GM03348 (cell line): ENCODE measurements at regions not wholly inside any gene's neighbourhood (a gene's known extent, or its start where the extent isn't known, plus 50 kb on each side); places are given as distances from the start of the nearest gene placed in this dataset.

Experiments used
- DNase-seq: peaks from one replicate; pipeline ENCODE4 v3.0.0; 2012; ENCODE audit warnings: low spot score

DNA sequence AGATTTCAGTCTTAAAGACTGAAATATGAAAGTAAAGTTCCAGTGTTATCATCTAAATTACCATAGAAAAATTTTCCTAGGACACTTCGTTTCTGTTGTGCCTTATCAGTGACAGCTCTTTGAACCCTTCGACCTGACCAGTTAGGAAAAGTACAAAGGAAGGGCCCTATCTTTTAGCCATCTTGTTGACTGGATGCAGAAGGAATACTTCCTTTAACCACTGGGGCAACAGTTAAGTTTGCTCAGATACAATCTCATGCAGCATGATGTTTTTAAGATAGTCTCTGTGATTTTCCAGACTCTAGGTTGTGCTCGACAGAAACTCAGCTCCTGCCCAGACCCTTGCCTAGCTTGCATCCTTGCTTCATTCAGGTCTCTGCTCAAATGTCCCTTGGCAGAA is 210.5 kb upstream of the RPS6KA3 start:
- DNase-seq = no peak

DNA sequence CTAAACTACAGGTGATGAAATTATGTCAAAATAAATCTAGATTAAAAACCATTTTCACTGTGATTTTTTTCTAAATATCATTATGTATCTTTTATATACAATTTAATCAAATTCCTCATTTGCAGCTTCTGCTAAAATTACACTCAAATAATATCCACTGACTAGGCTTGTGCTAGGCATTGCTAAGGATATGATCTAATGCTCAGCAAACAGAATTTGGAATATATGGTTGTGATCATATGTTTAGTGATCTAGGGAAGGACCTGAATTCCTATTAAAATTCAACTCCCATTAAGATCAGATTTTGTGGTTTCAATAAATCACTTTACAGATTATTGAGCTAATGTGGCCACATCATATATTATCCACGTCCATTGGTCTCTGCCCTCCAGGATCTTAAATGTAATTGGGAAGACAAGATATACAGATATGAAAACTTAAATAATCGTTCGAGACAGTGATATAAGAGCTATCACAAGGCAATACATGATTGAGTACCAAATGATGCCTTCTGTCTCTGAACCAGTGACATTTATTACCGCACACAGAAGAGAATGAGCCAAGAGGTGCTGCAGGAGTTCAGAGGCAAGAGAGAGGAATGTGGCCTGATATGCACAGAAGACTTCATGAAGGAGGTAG is 206.0 kb upstream of the RPS6KA3 start:
- DNase-seq = no peak

DNA sequence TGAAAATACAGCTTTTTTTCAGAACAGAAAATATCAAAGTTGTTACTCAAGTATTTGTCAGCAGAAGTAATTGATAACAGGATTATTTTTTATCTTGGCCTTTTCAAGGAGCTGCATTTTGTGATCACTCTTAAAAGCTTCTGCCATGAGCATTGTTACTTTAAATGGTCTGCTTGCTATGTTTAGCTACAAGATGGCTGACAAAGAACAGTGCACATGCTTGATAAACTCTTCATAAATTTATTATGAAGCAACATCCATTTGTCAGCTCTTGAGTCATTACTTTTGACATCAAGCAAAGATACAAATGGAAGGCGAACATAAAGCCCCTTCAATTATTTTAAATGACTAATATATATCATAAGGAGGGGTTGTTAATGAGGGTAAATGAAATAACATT is 205.4 kb upstream of the RPS6KA3 start:
- no peak for DNase-seq

DNA sequence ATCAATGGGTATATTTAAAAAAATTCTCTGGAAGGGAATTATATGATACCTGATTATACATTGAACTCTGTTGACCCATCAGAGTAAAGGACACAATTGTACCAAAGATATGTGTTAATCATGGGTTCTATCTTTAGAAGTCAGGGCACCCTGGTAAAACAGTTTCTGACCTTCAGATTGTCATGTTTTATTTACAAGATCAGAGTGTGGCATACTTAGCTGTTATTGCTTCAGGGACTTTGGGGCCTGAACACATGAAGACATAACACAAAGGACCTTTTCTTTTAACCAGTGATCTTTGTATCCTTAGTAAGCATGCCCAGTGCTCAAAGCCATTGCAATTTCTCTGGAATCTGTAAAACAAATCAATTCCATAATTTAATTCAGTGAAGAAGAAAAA is 204.8 kb upstream of the RPS6KA3 start:
- no peak for DNase-seq

DNA sequence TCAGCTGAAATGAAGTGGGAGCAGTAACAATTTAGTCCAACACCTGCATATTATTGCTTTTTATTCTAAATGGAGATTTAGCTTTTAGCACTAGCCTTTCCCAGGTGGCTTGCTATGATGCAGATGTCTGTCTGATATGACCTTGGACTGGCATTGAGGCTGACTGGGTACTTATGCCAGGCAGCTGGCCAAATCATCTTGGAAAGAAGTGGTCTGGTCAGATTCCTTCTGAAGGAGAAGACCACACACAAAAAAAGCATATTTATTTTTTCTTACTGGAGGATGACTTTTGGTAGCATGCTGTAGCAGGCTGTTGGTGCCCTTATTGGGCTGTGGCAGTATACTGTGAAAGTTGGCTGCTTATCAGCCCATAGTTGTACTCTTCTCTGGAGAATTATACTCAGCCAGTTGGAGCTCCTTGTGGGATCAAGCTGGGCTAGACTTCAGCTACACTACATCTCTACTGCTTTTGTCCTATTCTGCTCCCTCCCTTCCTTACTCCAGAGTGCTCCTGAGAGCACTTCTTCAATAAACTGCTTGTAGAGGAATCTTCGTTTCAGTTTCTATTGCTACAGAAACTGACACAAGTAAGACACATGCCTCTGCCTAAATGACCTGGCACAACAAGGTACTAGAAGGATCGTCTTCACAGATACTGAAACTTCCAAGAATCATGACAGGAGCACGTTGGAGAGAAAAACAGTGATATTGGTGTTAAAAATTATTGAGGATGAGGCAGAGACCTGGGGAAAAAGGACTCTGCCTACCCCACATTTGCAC is 196.8 kb upstream of the RPS6KA3 start:
- no peak for DNase-seq

DNA sequence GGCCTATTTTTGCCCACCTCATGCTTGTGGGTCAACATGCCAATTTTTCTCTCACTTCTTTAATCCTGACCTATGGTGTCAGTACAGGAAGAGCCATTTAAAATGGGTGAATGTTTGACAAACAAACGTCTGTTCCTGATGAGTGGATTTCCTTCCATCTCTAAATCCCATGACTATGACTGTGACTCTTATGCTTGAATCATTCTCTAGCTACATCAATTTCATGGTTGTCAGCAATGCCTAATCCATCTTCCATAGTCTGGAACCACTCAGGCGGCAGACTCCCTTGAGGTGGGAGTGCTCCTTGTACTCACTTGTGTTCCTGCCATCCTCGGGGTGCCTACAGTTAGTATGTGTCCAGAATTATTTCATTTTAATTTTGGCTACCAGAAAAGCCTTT is 194.9 kb upstream of the RPS6KA3 start:
- peak; percentile 8 for DNase-seq

DNA sequence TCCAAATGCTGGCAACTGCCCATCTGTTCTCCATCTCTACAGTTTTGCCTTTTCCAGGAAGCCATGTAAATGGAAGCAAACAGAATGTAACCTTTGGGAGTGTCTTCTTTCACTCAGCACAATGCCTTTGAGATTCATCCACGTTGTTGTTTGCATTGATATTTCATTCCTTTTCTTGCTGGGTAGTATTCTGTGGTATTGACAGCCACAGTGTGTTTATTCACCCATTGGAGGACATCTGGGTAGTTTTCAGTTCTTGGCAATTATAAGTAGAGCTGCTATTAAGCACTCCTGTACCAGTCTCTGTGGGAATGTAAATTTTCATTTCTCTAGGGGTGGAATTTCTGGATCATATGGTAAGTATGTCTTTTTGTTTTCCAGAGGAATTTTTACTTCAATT is 194.3 kb upstream of the RPS6KA3 start:
- DNase-seq = no peak

DNA sequence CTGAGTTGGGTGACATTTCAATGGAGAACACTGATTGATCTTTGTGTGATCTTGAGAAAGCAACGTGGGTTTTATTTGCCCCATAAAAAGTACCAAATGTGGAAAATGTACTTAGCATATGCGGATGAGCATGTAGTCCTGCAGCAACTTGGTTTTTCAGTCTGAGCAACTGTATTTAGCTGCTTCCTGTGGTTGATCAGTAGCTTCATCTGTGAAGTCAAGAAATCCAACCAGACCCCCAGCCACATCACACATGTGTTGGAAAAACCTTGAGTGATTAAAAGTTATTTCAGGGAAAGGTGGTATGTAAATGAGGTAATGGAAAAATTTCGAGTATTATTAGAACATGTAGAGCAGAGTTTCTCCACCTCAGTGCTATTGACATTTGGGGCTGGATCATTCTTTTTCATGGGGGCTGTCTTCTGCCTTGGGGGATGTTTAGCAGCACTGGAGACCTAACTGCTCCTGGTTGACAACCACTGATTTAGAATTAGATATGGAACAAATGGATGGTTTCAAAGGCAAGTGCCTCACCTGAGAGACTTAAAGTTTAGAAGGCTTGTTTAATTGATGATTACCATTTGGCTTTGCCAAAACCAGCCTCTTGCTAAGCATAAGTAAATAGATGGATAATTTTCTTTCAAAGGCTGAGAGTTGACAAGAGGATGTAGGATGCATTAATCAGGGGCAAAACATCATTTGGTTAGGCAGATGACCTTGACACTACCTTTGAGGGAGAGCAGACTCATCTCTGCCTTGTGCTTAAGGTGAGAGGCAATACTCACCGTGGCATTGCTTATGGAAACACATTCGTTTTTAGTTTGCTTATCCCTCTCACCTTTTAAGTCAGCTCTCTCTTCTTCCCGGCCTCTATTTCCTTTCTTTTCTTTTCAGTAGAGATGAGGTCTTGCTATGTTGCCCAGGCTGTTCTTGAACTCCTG is 193.0 kb upstream of the RPS6KA3 start:
- DNase-seq = no peak

DNA sequence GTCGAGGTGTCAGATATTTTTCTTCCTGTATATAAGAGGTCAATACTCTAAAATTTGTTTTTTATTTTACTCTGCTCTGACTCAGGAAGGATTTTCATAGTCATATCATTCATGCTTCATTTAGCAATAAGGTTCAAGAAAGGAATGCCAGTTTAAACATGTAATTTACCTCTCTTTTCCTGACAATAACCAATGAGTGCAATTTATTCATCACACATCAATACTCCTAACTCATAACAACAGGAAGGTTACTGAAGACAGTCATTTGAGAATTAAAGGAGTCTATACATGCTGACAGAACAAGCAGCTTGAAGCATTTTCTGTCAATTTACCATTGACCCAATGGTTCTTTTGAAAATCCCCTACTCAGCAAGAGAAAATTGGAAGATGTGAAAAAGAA is 190.3 kb upstream of the RPS6KA3 start:
- DNase-seq = no peak

DNA sequence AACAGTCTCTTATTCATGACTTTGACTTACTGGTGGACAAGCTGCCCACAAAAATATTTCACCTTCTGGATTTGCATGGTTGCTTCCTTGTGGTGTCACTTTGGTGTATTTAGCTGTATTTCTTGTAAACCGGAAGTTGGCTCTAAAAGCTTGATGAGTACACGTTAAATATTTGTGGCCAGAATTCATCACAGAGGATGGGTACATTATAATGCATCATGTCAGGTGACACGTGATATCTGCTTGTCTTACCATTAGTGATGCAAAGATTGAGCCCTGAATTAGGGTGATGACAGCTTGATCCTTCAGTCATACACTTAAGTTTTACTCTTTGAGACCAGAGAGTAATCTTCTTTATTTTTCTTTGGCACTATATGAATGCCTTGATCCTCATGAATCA is 188.3 kb upstream of the RPS6KA3 start:
- DNase-seq = no peak

DNA sequence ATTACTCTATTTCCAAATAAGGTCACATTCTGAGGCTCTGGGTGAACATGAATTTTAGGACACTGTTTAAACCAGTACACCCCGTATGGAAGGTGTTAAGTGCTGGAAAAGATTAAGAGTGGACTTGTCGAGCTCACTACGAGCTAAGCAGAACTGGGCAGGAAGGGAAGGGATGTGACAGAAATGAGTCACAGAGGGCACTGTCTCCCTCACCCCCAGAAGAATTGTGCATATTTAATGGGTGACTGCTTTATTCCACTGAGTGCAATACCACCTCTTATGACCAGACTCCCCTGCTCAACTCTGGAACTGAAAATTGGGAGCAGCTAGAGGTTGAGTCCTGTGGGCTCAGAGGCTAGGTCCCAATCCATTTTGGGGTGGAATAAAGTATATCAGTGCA is 187.4 kb upstream of the RPS6KA3 start:
- peak; percentile 5 for DNase-seq

DNA sequence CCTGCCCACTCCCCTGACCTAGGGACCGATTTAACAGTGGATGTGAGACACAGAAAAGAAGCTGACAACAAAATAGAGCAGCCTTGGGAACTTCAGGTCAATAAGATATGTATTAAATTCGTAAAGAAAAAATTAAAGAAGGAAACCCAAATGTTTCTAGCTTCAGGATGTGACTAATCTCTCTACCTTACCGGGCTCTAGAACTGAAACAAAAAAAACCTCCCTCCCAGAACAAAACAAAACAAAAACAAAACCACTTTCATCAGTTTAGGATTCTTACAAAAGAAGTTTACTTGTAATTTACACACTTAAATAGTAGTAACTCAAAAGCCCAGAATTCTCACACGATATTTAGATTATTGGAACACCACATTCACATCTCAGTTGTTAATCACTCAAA is 185.8 kb upstream of the RPS6KA3 start:
- no peak for DNase-seq

DNA sequence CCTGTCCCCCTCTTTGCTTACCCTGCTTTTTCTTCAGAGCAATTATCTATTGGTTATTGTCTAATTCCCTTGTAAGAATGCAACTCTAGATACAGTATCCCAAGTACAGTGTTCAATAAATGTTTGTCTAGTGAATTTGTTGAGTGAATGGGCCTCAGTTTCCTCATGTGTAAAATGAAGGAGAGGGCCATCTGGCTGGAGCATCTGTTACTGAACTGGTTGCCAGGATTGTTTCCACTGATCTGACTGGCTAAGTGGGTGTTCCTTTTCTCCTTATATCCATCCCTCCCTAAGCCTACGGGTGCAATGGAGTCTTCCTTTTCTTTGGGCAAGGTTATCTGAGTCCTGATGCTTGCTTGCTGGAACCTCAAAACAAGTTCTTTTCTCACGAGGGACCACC is 185.2 kb upstream of the RPS6KA3 start:
- no peak for DNase-seq

DNA sequence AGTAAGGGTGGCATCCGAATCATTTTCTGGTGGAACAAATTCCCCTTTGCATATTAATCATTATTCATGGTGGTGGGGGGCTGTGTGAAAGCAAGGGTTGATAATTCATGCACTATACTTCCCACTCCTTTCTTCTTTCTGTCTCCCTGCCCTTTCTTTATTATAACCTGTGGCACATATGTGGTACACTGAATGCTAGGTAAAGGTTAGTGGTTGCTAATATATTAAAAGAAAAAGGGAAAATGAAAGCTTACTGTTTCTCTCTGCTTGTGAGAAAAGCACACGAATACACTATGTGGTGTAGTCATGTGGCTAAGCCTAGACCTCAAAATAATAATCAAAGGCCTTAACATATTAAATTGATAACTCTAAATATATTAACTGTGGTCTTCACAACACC is 178.4 kb upstream of the RPS6KA3 start:
- DNase-seq = no peak

DNA sequence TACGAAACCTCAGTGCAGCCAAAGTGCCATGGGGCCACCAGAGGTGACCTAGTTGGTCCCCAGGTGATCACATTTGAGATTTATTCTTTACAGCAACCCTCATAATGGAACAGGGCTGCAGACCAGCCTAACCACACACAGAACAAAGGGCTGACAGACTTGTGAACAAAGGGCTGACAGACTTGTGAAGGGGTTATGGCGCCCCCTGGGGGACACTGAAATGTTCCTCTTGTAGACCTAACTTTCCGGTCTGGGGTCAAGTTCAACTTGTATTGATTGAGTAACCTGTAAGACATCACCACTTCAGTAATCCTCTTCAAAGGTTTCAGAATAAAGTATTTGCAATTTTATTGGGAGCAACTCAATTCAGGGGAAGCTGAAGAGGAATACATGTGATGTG is 175.9 kb upstream of the RPS6KA3 start:
- peak; percentile 39 for DNase-seq

DNA sequence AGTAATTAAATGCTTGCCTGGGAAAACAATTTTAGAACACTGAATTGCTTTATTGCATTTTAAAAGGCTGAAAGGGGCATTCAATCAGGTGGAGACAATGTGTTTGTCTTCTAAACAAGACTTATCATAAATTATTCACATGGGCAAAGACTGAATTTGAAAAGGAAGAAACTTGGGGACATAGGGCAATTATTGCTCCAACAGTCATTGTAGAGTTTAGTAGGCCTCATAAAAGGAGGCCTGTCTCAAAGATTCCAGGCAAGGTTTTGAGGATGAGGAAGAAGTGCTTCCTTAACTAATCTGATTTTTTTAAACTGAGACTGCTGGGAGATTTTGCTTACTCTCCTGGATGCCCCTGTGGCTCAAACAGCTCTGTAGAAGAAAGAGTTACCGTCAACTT is 174.4 kb upstream of the RPS6KA3 start:
- no peak for DNase-seq

DNA sequence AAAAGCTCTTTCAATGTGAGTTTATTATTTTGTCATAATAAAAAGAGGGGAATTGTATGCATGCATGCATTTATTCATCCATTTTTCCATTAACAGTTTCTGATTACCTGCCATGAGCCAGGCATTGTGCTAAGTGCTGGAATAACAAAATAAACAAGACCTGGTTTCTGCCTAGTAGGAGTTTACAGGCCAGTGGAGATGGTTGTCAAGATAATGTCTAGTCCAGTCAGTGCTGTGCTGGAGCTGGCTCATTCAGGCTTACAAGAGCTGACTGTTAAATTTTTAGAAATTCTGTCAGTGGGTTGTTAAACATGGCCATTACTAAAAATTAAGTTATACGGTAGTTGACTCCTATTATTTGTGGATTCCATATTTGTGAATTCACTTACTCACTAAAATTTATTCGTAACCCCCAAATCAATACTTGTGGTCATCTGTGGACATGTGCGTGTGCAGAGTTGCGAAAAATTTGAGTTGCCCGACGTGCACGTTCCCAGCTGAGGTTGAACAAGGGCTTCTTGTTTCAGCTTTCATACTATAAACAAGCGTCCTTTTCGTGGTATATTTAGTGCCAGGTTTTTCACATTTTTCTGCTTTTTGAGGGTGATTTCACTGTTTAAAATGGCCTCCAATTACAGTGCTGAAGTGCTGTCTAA is 172.3 kb upstream of the RPS6KA3 start:
- DNase-seq = no peak

DNA sequence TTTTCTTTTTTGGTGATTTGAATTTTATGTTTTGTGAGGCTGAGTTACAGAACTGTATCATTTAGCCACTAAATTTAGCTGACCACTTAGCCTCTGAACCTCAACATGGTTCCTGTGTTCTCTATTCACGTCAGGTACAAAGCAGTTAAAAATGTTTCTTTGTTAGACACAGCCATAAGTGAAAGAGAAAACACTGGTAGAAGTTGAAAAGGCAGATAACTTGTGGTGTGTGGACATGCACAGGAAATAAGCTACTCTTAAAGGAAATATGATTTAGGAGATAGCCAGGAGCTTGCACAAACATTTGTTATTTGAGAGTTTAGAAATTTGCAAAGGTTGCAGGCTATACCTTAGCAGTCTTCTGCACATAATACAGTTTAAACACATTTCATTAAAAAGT is 171.0 kb upstream of the RPS6KA3 start:
- DNase-seq = no peak

DNA sequence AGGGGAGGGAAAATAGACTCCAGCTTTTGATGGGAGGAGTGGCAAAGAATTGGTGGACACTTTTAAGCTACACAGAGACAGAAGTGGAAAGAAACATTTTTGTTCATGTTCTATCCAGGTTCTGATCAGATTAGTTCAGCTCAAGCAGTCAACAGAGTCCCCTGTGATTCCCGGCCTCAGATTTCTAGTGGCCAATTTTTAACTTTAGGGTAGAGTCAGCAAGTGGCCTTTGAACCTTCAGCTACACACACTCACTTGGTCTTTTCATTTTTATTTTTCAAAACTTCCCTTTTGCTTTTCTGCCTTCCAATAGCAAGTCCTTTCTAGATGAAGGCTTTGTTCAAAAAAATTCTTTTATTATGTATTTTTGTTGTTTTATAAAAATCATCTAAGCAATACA is 169.2 kb upstream of the RPS6KA3 start:
- no peak for DNase-seq

DNA sequence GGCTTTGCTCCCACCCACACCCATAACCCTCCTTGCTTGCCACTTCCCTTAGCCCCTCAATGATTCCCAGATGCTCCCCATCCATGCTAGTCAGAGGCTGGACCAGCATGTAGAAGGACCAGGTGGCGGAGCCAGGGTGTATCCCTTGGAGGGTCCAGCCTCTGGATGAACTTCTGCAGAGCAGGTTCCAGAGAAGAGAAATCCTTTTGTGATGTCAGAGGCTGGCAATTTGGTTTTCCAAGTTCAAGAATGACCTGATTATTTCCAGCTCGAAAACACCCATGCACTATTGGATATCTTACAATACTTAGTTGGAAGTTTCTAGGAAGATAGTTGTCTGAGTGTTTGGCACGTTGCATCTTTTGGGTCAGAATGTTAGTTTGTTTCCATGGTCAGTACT is 168.3 kb upstream of the RPS6KA3 start:
- DNase-seq = no peak

DNA sequence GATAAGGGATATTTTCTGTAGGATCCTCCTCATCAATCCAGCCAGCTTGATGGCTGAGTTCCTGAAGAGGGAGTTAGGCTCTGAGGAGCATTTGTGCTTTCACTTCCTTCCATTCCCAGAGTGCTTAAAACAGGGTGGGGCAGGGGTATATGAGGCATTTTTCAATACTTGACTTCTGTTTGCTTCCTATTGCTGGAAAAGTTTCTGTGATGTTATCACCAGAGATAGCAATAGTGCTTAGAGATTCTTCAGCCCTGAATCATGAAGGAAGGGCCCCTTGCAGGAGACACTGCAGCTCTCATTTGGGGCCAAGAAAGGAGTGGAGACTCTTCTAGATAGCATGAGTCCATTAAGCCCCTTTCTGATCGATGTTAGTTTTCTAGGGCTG is 166.7 kb upstream of the RPS6KA3 start:
- DNase-seq = peak; percentile 7

DNA sequence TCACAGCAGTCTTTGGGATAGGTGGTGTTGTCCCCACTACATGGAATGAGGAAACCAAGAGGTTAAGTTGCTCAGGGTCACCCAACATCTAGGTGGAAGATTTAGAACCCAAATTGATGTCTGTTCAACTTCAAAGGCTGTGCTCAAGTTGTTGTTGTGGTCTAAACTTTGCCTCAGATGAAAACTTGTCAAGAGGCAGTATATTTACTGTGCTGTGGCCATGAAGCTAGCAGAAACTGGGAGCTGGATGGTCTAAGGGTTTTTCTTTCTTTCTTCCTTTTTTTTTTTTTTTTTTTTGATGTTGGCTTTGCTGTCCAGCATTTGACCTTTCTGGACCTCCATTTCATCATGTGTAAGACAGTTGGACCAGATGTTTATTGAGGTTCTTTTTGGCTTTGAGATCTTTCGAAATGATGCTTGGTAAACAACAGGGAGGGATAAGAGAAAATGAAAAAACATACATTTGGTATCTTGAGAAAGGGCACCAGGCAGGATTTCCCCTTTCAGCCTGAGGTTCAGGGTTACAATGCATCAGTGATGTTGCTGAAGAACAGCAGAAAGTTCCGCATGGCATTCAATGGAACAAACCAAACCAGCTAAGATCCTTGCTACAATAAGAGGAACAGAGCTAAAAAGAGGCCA is 166.2 kb upstream of the RPS6KA3 start:
- no peak for DNase-seq
